A549 (cell line): ENCODE measurements at regions not wholly inside any gene's neighbourhood (a gene's known extent, or its start where the extent isn't known, plus 50 kb on each side); places are given as distances from the start of the nearest gene placed in this dataset.

Experiments used
- ATAC-seq, 2 experiments: fragments of 200-7000 bp in 1 of 2; fragments of >200 bp in 1 of 2; cut with Nextera tagmentation in 1 of 2; cut with Tn5 transposase in 1 of 2; 3 replicates each; pipeline versions ENCODE4 v1.8.0 to v1.9.1; 2018 to 2020; ENCODE audit warnings: mild to moderate bottlenecking in 1 of 2, moderate library complexity in 1 of 2
- CTCF ChIA-PET: fragments of 300-600 bp; sonication (Branson Sonifier 250); formaldehyde crosslinking; extraction: SDS; loops from one replicate; lab custom pipeline; 2021; ENCODE audit warnings: antibody characterized with exemption, inconsistent platforms; lab: Yijun Ruan, JAX
- POLR2A ChIA-PET: fragments of 350-600 bp; formaldehyde crosslinking; extraction: SDS; loops from one replicate; lab custom pipeline; 2021; ENCODE audit warnings: antibody characterized with exemption, inconsistent platforms; lab: Yijun Ruan, JAX
- DNase-seq, 2 experiments: peaks; one replicate each; pipeline versions ENCODE4 v3.0.0 to v3.0.0-alpha.2; 2011 to 2016; ENCODE audit warnings: low read depth in 1 of 2, low spot score in 1 of 2
- FAIRE-seq: peaks from 2 replicates; lab custom pipeline; 2011; peaks lifted over from hg19 to GRCh38; lab: Jason Lieb, UNC
- H3K27ac ChIP-seq, 2 experiments: fragments of >200 bp; sonication (Bioruptor Twin); formaldehyde crosslinking; 3 replicates each; pipeline ENCODE4 v1.5.1; 2016 to 2017
- H3K4me1 ChIP-seq: fragments of >200 bp; sonication (Bioruptor Twin); formaldehyde crosslinking; 3 replicates; pipeline ENCODE4 v1.6.1; 2016
- H3K4me2 ChIP-seq: fragments of >200 bp; sonication (Bioruptor Twin); formaldehyde crosslinking; 3 replicates; pipeline ENCODE4 v1.6.1; 2016
- H3K4me3 ChIP-seq: fragments of >200 bp; sonication (Bioruptor Twin); formaldehyde crosslinking; 3 replicates; pipeline ENCODE4 v1.5.1; 2016
- H3K9me3 ChIP-seq: fragments of >200 bp; sonication (Bioruptor Twin); formaldehyde crosslinking; 3 replicates; pipeline ENCODE4 v1.6.1; 2016
- ATOH8 ChIP-seq: fragments of 250-450 bp; sonication (Bioruptor Pico); IDR thresholded peaks from 2 replicates; pipeline ENCODE4 v1.5.0; 2020; ENCODE audit warnings: low read depth, mild to moderate bottlenecking, moderate library complexity
- BCL3 ChIP-seq: fragments of >200 bp; sonication (Bioruptor Twin); formaldehyde crosslinking; IDR thresholded peaks from 3 replicates; pipeline ENCODE4 v1.6.1; 2016
- CHD2 ChIP-seq: fragments of 150-350 bp; IDR thresholded peaks from 2 replicates; pipeline ENCODE4 v1.6.1; 2014; ENCODE audit warnings: low read length; ENCODE audit not compliant: partially characterized antibody
- CTCF ChIP-seq: fragments of >200 bp; sonication (Bioruptor Twin); formaldehyde crosslinking; IDR thresholded peaks from 3 replicates; pipeline ENCODE4 v1.5.1; 2016
- EHF ChIP-seq: fragments of 250-450 bp; sonication (Bioruptor Pico); IDR thresholded peaks from 2 replicates; pipeline ENCODE4 v1.5.0; 2020; ENCODE audit warnings: mild to moderate bottlenecking
- EP300 ChIP-seq, 2 experiments: fragments of >200 bp; sonication (Bioruptor Twin); formaldehyde crosslinking; IDR thresholded peaks; 2 replicates in 1 of 2; 3 replicates in 1 of 2; pipeline ENCODE4 v1.6.1; 2016 to 2017
- GATA3 ChIP-seq: IDR thresholded peaks from 2 replicates; pipeline ENCODE4 v1.6.1; 2012; ENCODE audit warnings: borderline replicate concordance
- KDM1A ChIP-seq: fragments of 200-600 bp; sonication (generic); IDR thresholded peaks from 2 replicates; pipeline ENCODE4 v1.6.1; 2016; ENCODE audit warnings: low read depth, mild to moderate bottlenecking
- MAFK ChIP-seq: fragments of 450-650 bp; IDR thresholded peaks from 2 replicates; pipeline ENCODE4 v1.6.1; 2014; ENCODE audit not compliant: partially characterized antibody
- MYC ChIP-seq: IDR thresholded peaks from 2 replicates; pipeline ENCODE4 v1.6.1; 2012; ENCODE audit warnings: mild to moderate bottlenecking, inconsistent platforms, low read length, improper control_type of control experiment, borderline replicate concordance
- NR3C1 ChIP-seq: fragments of >200 bp; sonication (Bioruptor Twin); formaldehyde crosslinking; IDR thresholded peaks from 3 replicates; pipeline ENCODE4 v1.6.1; 2017
- POLR2A ChIP-seq: IDR thresholded peaks from 2 replicates; pipeline ENCODE4 v1.6.1; 2012; ENCODE audit warnings: mild to moderate bottlenecking, low read length
- RARB ChIP-seq: fragments of 250-450 bp; sonication (Bioruptor Pico); IDR thresholded peaks from 2 replicates; pipeline ENCODE4 v1.8.0; 2021; ENCODE audit warnings: mild to moderate bottlenecking, moderate library complexity
- RCOR1 ChIP-seq: fragments of 150-350 bp; IDR thresholded peaks from 2 replicates; pipeline ENCODE4 v1.6.1; 2014; ENCODE audit warnings: antibody characterized with exemption, low read length, low read depth
- RNF2 ChIP-seq: fragments of 200-600 bp; sonication (generic); IDR thresholded peaks from 2 replicates; pipeline ENCODE4 v1.6.1; 2016; ENCODE audit warnings: low read depth, mild to moderate bottlenecking, antibody characterized with exemption, moderate library complexity, borderline replicate concordance
- USF2 ChIP-seq: fragments of 450-650 bp; IDR thresholded peaks from 2 replicates; pipeline ENCODE4 v1.6.1; 2014; ENCODE audit warnings: antibody characterized with exemption
- ZNF302 ChIP-seq: fragments of 250-450 bp; sonication (Bioruptor Pico); IDR thresholded peaks from 2 replicates; pipeline ENCODE4 v1.9.0; 2021; ENCODE audit warnings: inconsistent platforms, mild to moderate bottlenecking, moderate library complexity
- ZSCAN20 ChIP-seq: fragments of 250-450 bp; sonication (Bioruptor Pico); IDR thresholded peaks from 2 replicates; pipeline ENCODE4 v1.8.0; 2022; ENCODE audit warnings: mild to moderate bottlenecking, moderate library complexity
- WGBS: methylation state at CpG from one replicate; pipeline ENCODE4 v1.1.6; 2017; ENCODE audit errors: missing lambda C conversion rate; 5-methylcytosine and 5-hydroxymethylcytosine counted together
- TF ChIP-seq, protein P1 (sequence below): IDR thresholded peaks from 2 replicates; pipeline ENCODE4 v1.6.1; 2012
- TF ChIP-seq, protein P2 (sequence below): IDR thresholded peaks from 2 replicates; pipeline ENCODE4 v1.6.1; 2012; ENCODE audit warnings: low read depth, borderline replicate concordance

- Histone ChIP-seq H3K4me3 (no peak overlapping the region), H3K9me3 (no peaks in the 10 kb centered on the region), H3K27ac (no peak overlapping the region), H3K4me2 (no peak overlapping the region), H3K4me1 (peaks cover 9% of the 10 kb centered on the region; the same call in 2 of the 3 replicates)
- ChIA-PET POLR2A (no interaction called here), CTCF (interaction anchor here (1.0 to 2.1 kb wide), 3 partner anchors 10 to 113 kb away, joined by 3 to 4 read pairs (median 4); no protein-coding TSS in a partner anchor)
- DNase-seq: no peak
- WGBS: 71% methylated on average over 1 of the region's 1 CpG
- FAIRE-seq: no peak
- TF ChIP-seq EP300 (IDR thresholded peaks at IDR 0.05): no peak
- no peak for TF ChIP-seq EHF (CRISPR knock-in tag)
- no peak for TF ChIP-seq CTCF
- no peak for TF ChIP-seq BCL3
- TF ChIP-seq RNF2: no peak
- TF ChIP-seq GATA3: no peak
- TF ChIP-seq POLR2A: no peak
- no peak for ATAC-seq
Measured at GRCh38 chr2:48219555-48220436, 94.7 kb upstream of the FOXN2 start.

DNA sequence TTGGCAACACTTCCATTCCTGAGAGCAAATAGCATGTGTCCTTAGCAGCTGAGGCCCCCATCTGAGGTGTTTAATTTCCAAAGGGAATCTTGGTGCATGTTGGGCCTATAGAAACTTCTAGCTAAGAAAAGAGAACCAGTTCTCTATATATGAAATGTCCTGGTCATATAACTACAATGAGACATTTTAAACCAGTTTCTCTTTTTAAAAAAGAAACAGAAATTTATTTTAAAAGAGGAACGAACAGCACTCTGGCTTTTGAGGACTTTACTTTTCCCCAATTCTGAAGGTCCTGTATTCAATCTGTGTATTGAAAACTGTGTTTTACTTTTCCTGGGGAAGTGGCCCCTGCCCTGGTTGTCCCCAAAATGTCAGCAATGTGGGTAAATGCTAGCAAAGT, 94.0 kb upstream of the FOXN2 start:
- ChIA-PET CTCF (interaction anchor here (1.7 kb wide), 1 partner anchor 11 kb away, joined by 4 read pairs; no protein-coding TSS in a partner anchor), POLR2A (interaction anchor here (0.5 kb wide), 1 partner anchor 13 kb away, joined by 4 read pairs; no protein-coding TSS in a partner anchor)
- Histone ChIP-seq H3K4me1 (peaks cover 9% of the 10 kb centered on the region; the same call in 2 of the 3 replicates), H3K27ac (no peak overlapping the region), H3K4me2 (no peak overlapping the region), H3K9me3 (no peaks in the 10 kb centered on the region), H3K4me3 (no peak overlapping the region)
- ATAC-seq: no peak
- FAIRE-seq: no peak
- WGBS: 71% methylated on average over 1 of the region's 1 CpG
- no peak for DNase-seq
- TF ChIP-seq MAFK (no peak), ZNF302 (CRISPR knock-in tag) (no peak), MYC (no peak), NR3C1 (no peak), USF2 (no peak), RCOR1 (no peak), ATOH8 (no peak), RARB (CRISPR knock-in tag) (no peak), CTCF (no peak), ZSCAN20 (no peak), KDM1A (no peak), CHD2 (no peak)
- TF ChIP-seq, protein P1, sequence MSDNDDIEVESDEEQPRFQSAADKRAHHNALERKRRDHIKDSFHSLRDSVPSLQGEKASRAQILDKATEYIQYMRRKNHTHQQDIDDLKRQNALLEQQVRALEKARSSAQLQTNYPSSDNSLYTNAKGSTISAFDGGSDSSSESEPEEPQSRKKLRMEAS: no peak
- TF ChIP-seq, protein P2, sequence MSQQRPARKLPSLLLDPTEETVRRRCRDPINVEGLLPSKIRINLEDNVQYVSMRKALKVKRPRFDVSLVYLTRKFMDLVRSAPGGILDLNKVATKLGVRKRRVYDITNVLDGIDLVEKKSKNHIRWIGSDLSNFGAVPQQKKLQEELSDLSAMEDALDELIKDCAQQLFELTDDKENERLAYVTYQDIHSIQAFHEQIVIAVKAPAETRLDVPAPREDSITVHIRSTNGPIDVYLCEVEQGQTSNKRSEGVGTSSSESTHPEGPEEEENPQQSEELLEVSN: no peak
